ENCODE measurements at regions not wholly inside any gene's neighbourhood (a gene's known extent, or its start where the extent isn't known, plus 50 kb on each side); places are given as distances from the start of the nearest gene placed in this dataset.

GRCh38 chr12:115763376-115763775, 514.1 kb downstream of the MED13L start:
- TF ChIP-seq, protein P1, sequence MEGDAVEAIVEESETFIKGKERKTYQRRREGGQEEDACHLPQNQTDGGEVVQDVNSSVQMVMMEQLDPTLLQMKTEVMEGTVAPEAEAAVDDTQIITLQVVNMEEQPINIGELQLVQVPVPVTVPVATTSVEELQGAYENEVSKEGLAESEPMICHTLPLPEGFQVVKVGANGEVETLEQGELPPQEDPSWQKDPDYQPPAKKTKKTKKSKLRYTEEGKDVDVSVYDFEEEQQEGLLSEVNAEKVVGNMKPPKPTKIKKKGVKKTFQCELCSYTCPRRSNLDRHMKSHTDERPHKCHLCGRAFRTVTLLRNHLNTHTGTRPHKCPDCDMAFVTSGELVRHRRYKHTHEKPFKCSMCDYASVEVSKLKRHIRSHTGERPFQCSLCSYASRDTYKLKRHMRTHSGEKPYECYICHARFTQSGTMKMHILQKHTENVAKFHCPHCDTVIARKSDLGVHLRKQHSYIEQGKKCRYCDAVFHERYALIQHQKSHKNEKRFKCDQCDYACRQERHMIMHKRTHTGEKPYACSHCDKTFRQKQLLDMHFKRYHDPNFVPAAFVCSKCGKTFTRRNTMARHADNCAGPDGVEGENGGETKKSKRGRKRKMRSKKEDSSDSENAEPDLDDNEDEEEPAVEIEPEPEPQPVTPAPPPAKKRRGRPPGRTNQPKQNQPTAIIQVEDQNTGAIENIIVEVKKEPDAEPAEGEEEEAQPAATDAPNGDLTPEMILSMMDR (conservative IDR thresholded peaks at IDR 0.05 in 1 of 2, IDR thresholded peaks at IDR 0.05 in 1 of 2; ENCODE audit: low read depth in 1 of 2, low read length in 2 of 2), result no peak
- TF ChIP-seq EZH2 (IDR thresholded peaks at IDR 0.05; ENCODE audit: low read length, missing control alignments), result no peak

All from fibroblast of lung (primary cell).